ENCODE measurements at regions not wholly inside any gene's neighbourhood (a gene's known extent, or its start where the extent isn't known, plus 50 kb on each side); places are given as distances from the start of the nearest gene placed in this dataset.

DNA sequence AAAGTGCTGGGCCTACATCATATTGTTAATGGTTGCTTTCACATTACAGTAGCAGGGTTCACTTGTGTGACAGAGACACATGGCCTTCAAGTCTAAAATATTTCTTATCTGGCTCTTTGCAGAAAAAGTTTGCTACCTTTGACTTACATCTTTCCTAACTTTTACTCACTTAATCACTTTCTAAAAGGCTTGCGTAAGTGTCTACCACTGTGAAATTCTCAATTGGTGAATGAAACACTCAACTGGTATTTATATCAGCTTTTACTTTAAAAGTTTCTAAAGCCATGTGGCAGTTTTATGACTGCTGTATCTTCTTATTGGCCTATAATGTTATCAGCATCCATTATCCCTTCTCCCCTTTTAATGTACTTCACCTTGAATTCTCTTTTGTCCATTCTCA lies 554.5 kb downstream of the ZIC1 start:
- TF ChIP-seq, protein P1, sequence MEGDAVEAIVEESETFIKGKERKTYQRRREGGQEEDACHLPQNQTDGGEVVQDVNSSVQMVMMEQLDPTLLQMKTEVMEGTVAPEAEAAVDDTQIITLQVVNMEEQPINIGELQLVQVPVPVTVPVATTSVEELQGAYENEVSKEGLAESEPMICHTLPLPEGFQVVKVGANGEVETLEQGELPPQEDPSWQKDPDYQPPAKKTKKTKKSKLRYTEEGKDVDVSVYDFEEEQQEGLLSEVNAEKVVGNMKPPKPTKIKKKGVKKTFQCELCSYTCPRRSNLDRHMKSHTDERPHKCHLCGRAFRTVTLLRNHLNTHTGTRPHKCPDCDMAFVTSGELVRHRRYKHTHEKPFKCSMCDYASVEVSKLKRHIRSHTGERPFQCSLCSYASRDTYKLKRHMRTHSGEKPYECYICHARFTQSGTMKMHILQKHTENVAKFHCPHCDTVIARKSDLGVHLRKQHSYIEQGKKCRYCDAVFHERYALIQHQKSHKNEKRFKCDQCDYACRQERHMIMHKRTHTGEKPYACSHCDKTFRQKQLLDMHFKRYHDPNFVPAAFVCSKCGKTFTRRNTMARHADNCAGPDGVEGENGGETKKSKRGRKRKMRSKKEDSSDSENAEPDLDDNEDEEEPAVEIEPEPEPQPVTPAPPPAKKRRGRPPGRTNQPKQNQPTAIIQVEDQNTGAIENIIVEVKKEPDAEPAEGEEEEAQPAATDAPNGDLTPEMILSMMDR (IDR thresholded peaks at IDR 0.05): no peak
- TF ChIP-seq POLR2A (IDR thresholded peaks at IDR 0.05): no peak
